Suppressor macrophage (primary cell): ENCODE measurements at regions not wholly inside any gene's neighbourhood (a gene's known extent, or its start where the extent isn't known, plus 50 kb on each side); places are given as distances from the start of the nearest gene placed in this dataset.

ENCODE experiments used
- DNase-seq, 4 experiments: peaks; one replicate each; pipeline ENCODE4 v3.0.0-alpha.2; 2020 to 2022

DNA sequence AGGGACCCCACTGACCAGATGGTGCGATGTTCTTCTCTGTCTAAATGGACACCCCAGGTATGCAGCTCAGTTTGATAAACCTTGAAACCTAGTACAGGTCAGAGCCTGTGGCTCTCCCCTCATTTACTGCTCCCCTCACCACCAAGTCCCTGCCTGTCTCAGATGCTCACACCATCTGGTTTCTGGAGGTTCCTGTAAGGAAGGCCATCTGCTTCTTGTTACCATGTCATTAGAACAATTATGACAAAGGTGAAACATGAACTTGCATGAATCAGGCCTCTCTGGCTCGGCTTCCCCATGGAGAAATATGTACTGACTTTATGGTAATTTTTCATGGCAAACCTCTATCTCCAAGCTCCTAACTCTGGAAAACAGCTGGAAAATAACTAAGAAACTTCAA is 965.7 kb downstream of the UQCRFS1 start:
- no peak for DNase-seq

- no peak for DNase-seq
These were observed 967.0 kb downstream of the UQCRFS1 start for GRCh38 chr19:28245937-28246336.

DNA sequence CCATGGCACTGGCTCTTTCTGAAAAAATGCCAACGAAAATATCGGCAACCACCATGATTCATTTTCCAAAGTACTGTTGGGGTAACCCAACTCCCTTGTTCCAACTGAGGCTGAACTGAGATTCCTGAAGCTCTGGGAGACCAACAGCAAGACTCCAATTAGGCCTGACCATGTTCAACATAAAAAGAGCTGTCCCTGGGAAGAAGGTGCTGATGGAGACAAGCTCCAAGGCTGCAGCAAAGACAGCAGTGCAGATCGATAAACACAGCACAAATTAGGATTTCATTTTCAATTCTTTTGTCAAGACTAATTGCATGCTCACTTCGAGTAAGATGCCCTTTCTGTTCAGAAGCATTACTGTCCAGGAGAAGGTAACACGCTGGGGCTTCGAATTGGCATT is 968.0 kb downstream of the UQCRFS1 start:
- DNase-seq = no peak

DNA sequence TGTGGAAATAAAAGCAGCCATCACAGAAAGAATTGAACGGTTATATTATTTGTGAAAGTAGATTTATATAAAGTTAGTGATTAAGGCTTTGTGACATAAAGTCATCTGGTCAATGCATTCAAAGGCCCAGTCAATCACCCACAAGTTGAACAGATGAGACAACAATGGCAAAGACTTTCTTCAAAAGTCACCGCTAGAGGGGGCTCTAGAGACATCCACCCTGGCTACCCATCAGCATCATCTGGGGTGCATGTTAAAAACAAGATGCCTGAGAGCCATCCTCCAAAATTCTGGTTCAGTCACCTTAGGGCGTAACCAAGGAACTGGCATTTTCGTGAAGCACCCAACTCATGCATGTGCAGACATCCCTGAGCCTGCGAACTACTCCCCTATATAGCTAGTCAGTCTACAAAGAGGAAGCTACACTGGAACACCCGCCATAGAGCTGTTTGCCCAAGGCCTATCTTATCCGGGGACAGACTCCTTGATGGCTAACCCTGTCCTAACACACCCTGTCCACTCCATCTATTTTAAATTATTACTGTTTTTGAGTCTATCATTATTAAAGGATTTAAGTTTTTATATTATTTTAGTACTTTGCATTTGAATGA is 970.5 kb downstream of the UQCRFS1 start:
- peak; percentile 41 to 59 (median 50) for DNase-seq

GRCh38 chr19:28239270-28239669 is 973.7 kb downstream of the UQCRFS1 start:
- DNase-seq = no peak

GRCh38 chr19:28238270-28238820 is 974.6 kb downstream of the UQCRFS1 start:
- DNase-seq = no peak

DNA sequence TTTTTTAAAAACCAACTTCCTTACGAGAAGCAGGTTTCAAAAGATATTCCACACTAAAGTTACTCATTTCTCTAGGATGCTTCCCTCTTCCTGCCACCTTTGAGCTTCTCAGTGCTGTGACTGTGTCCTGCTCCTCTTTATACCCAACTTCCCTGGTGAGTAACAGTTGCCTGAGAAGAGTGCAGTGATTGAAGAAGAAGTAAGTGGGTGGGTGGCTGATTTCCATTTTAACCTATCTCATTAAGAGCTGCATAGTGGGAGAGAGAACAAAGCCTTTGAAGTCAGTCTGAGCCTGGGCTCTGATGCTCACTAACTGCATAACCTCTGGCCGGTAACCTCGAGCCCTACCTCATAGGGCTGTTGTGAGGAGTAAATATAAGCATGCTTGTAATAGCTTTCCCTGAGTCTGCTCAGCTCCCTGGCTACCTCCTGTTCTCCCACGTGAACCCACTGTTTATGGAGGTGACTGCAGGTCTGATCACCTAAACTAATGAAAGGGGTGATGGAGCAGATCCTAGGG is 977.3 kb downstream of the UQCRFS1 start:
- DNase-seq = no peak

- DNase-seq = no peak
These were observed 978.3 kb downstream of the UQCRFS1 start for GRCh38 chr19:28234637-28235036.

DNA sequence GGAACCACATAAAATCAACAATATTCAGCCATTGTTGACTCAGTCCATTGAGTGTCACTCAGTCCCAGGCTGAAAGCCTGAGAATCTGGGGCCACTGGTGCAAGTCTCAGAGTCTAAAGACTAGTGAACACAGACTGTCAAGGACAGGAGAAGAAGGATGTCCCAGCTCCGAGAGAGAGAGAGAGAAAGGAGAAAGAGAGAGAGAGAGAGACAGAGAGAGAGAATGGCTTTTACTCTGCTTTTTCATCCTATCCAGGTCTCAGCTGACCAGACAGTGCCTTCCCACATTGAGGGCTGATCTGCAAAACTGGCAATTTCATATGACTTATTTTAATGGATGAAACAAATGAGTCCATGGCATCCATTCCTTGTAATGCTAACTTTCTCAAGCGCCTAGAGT is 984.1 kb downstream of the UQCRFS1 start:
- DNase-seq = no peak

DNA sequence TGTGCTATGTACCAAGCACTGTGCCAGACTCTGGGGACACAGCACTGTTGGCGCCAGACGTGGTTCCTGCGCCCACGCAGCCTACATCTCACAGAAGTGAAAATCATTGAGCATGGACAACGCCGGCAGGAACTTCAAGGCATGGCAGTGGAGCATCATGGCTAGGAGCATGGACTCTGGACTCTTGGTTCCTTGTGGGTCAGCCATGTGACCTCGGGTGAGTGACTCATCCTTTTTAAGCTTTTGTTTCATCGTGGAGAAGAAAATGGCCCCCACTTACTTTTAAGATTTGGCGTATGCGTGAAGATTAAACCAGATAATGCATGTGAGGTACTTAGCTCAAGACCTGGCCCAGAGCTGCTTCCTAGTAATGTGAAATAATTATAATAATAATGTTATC is 988.5 kb downstream of the UQCRFS1 start:
- no peak for DNase-seq

DNA sequence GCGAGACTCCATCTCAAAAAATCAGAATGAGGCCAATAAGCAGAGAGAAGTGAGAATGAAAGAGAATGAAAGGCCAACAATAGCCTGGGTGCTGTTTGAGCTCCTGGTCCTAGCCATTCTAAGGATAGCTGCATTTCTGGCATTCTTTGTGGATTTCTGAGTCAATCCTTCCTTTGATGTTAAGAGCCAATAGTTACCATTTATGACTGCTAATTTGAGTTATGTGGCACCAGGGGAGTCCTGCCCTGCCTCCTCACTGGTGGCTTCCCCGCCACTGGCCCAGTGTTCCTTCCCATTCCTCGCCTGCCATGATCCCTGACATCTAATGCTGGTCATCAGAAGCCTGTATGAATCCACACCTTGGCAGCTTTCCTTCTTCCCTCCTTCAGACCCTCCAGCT is 991.2 kb downstream of the UQCRFS1 start:
- no peak for DNase-seq

- no peak for DNase-seq
These were observed 994.2 kb downstream of the UQCRFS1 start for GRCh38 chr19:28218728-28219127.

DNA sequence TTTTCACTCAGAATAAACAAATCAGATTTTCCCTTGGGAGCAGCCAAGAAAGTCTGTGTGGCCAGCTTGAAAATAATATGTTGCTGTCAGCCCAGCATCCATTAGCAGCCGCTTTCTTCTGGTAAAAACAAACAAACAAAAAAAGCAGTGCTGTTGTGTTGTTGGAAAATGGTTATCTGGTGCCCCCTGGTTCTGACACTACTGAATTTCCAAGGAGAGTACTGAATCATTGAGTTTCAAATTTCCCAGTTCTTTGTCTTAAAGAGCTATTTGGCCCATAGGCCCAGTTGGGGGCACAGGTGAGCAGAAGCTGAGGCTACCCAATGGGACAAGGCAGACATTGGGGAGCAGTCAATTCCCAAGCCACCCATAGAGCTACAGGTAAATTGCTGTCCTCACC is 995.9 kb downstream of the UQCRFS1 start:
- DNase-seq = no peak

DNA sequence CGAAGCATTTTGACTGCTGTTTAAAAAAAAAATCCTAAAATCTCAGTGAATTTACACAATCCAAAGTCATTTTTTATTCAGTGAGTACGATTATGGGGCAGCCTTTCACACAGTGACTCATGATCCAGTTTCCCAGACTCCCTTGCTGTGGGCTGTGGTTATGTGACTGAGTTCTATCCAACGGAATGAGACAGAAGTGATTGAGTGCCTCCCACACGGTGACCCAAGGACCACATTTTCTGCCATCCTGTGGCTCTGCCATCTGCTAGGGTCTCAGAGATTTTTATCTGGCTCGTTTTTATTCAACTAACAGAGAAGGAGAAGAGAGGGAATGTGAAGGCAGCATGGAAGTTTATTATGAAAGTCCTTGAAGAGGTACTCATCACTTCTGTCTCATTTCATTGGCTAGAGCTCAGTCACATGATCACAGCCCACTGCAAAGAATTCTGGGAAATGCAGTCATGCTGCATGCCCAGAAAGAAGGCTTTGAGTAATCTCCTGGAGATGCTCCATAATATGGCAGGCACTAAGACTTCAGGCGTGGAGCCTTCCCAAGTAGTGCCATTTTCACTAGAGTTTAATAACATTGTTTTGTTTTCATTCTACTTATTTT is 999.4 kb downstream of the UQCRFS1 start:
- DNase-seq = no peak

DNA sequence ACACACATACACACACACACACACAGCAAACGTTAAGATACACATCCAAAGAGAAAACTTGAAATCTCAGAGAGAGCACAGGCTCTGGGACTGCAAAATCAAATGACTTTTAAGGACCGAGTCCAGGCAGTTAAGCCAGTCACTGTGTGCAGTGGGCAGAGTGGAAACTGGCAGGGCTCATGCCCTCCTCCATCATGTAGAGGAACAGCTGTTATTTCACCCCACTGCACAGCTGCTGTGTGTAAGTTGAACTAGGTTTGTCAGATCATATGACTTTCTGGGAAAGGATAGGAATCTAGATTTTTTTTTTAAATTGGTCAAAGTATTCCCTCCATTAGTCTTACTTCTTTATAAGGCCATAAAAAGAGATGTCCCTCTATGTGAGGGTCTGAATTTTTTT is 1002.1 kb downstream of the UQCRFS1 start:
- DNase-seq = no peak

DNA sequence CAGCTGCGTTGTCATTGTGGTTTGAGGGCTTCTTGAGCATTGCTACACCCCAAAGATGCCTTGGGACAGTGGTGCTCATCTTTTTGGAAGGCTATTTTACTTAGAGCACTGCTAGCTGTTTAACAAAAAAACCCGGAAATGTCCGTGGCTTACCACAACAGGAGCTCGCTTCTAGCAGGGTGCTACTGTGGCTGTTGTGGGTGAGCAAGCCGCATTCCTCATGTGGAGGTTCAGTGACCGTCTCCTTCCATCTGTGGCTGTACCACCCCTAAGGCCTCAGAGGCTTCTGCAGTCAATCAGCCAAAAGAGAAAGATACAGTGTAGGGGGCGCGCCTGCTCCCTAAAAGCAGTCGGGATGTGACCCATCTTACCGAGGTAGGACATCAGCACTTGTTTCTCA is 1004.2 kb downstream of the UQCRFS1 start:
- no peak for DNase-seq

DNA sequence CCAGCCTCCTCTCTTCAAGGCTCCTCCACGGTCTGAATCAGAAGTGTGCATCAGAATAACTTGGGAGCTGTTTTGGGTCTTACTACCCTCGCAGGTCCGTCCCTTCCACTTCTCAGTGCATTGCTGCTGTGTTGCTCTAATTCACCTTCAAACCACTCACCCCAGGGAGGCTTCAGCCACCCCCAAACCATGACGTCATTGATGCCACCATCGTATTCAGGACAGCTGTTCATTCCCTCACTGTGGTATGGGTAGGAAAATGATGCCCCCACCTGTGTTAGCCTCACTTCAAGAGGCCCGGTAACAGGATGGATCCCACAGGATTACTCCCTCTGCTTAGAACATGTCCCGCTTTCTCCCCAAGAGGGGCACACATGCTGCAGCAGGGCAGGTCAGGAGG is 1005.7 kb downstream of the UQCRFS1 start:
- no peak for DNase-seq

DNA sequence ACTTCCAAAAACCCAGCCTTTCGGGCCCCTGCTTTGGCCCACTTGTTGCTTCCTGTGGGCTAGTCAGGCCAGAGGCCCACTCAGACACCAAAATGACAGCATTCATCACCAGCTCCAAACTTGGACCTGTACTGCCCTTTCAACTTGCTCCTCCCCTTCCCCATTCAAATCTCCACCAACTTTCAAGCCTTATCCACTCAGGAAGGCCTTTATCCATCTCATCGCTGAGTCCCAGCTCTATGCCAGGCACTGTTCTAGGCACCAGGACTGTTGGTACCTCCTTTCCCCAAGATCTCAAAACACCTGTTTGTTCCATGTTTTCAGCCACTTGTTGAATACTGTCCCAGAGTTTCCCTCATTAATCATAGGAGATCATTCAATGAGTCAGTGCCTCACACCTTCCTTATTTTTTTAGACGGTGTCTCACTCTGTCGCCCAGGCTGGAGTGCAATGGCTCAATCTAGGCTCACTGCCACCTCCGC is 1011.4 kb downstream of the UQCRFS1 start:
- no peak for DNase-seq

- DNase-seq = no peak
These were observed 1013.6 kb downstream of the UQCRFS1 start for GRCh38 chr19:28199323-28199722.

GRCh38 chr19:28196961-28197360 is 1016.0 kb downstream of the UQCRFS1 start:
- DNase-seq = no peak

GRCh38 chr19:28196101-28196500 is 1016.9 kb downstream of the UQCRFS1 start:
- DNase-seq = no peak

DNA sequence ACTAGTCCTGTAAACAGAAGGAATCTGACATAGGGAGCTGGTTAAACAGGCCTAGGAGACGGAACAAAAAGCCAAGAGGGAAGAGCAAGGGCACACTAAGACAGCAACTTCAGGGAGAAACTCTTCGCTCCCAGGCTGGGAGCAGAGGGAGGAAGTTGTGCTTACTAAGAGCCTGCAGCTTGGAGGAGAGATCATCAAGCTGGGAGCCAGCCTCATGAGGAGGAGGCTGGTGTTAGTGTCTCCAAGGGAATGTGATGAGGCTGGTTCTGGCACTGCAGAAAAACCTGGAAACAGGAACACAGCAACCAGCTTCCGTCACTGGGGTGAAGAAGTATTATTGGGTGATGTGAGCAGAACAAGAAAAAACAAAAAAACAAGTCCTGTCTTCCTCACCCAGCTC is 1027.3 kb downstream of the UQCRFS1 start:
- DNase-seq = no peak

DNA sequence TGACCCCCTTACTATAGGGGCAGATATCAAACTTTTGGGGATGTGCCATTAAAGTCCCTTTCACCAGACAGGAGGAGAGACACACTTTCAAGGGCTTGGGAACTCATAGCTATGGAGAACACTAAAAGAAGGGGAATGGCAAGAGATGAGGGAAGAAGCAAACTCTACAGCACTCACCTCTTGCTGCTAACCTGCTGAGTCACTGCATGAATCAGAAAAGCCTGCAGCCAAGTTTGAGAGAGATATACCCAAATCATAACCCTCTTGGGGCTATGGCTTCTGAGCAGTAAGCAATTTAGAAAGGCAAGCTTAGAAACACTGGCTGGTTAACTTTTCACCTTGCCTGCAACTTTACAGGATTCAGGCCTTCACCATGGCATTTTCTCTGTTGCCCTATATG is 1028.0 kb downstream of the UQCRFS1 start:
- no peak for DNase-seq

DNA sequence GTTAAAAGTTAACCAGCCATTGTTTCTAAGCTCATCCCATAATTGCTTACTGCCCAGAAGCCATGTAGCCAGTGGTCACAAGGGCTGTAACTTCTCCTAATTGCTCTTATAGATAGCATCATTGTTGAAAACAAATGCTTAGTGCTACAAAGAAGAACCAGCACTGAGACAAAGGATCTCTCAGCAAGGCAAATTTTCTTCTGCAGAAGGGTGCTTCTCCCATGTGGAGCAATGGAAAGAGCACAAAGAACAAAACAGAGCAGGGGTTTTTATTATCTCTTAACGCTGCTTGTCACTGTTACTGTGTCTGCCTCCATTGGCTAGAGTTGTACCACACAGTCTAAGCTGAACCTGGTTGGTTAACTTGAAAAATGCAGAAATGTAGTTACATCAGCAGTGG is 1036.8 kb downstream of the UQCRFS1 start:
- no peak for DNase-seq
